Breast epithelium (tissue), 3 donors: ENCODE measurements at regions not wholly inside any gene's neighbourhood (a gene's known extent, or its start where the extent isn't known, plus 50 kb on each side); places are given as distances from the start of the nearest gene placed in this dataset.

ENCODE experiments used
- POLR2A ChIP-seq: fragments of 450-650 bp; IDR thresholded peaks from one replicate; pipeline ENCODE4 v1.6.1; 2016; ENCODE audit warnings: antibody characterized with exemption, mild to moderate bottlenecking, moderate library complexity
- POLR2AphosphoS5 ChIP-seq, 3 donors: sonication (generic); formaldehyde crosslinking; IDR thresholded peaks; one replicate each; pipeline ENCODE4 v1.6.1; 2017; ENCODE audit warnings: antibody characterized with exemption in 3 of 3
- TF ChIP-seq, protein P1 (sequence below), 3 donors: fragments of 450-650 bp; IDR thresholded peaks; one replicate each; pipeline ENCODE4 v1.5.1; 2016 to 2017; ENCODE audit warnings: antibody characterized with exemption in 3 of 3, mild to moderate bottlenecking in 3 of 3, moderate library complexity in 3 of 3

DNA sequence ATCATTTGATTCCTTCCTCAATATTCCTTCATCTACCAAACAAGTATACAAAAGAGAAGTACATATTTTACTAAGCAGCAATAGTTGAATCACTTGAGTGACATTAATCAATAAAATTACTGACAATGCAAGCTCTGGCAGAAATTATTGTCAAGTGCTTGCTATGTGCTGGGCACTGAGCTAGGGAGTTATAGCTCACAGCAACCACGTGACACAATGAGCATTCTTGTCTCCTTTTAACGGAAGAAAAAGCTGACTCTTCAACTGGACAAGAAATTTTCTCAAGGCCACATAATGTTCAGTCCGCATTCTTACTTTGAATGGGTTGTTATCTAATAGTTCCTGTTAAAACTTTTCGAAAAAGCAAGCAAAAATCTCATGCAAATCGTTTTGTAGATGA lies 500.1 kb downstream of the PYDC2 start:
- TF ChIP-seq, protein P1, sequence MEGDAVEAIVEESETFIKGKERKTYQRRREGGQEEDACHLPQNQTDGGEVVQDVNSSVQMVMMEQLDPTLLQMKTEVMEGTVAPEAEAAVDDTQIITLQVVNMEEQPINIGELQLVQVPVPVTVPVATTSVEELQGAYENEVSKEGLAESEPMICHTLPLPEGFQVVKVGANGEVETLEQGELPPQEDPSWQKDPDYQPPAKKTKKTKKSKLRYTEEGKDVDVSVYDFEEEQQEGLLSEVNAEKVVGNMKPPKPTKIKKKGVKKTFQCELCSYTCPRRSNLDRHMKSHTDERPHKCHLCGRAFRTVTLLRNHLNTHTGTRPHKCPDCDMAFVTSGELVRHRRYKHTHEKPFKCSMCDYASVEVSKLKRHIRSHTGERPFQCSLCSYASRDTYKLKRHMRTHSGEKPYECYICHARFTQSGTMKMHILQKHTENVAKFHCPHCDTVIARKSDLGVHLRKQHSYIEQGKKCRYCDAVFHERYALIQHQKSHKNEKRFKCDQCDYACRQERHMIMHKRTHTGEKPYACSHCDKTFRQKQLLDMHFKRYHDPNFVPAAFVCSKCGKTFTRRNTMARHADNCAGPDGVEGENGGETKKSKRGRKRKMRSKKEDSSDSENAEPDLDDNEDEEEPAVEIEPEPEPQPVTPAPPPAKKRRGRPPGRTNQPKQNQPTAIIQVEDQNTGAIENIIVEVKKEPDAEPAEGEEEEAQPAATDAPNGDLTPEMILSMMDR (IDR thresholded peaks at IDR 0.05) = no peak
- no peak for TF ChIP-seq POLR2A
- no peak for TF ChIP-seq POLR2AphosphoS5 (IDR thresholded peaks at IDR 0.05)
